ENCODE measurements at regions not wholly inside any gene's neighbourhood (a gene's known extent, or its start where the extent isn't known, plus 50 kb on each side); places are given as distances from the start of the nearest gene placed in this dataset.

DNA sequence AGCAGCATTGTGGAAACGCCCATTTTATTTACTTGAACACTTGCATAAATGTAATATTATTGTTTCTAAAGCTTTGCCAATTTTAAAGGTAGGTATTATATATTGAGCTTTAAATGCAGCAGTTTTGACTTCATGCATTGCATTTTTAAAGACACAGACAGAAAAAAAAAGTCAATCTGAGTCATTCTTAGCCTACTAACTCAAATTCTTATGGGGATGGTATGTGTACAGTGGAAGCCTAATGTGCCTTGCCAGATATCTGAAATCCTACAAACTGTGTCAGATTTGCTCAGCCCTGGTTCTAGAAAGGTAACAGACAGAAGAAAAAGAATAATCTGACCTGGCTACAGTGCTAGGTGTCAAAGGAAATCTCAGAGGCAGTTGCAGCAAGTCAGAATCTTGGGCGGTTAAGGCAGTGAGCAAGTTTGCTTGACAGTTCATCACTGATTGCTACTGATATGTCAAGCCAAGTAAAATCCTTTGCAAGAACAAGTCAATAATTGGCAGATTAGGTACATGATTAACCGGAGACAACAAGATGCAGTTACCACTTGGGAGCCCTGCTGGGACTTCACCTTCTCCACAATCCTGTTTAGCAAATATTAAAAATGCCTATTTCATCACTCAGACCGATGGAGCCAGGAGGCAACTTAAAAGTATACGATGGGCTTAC, 224.8 kb upstream of the WWC1 start:
- Histone ChIP-seq H3K79me2 (no peaks in the 10 kb centered on the region), H3K9me3 (ENCODE audit: low read depth) (no peaks in the 10 kb centered on the region), H3K4me2 (no peak overlapping the region), H3K4me3 (no peak overlapping the region), H3K9me2 (replicated peaks; ENCODE audit: insufficient read depth) (no peaks in the 10 kb centered on the region), H3K36me3 (replicated peaks; ENCODE audit: insufficient read depth, low read depth) (no peaks in the 10 kb centered on the region), H3K27ac (no peak overlapping the region), H3K27me3 (no peaks in the 10 kb centered on the region), H3K4me1 (ENCODE audit: insufficient read depth) (peaks cover 8% of the 10 kb centered on the region), H2AFZ (no peak overlapping the region), H4K20me1 (ENCODE audit: insufficient read depth, poor library complexity, severe bottlenecking) (no peaks in the 10 kb centered on the region)
- DNase-seq (ENCODE audit: low spot score) = no peak
- TF ChIP-seq, protein P1, sequence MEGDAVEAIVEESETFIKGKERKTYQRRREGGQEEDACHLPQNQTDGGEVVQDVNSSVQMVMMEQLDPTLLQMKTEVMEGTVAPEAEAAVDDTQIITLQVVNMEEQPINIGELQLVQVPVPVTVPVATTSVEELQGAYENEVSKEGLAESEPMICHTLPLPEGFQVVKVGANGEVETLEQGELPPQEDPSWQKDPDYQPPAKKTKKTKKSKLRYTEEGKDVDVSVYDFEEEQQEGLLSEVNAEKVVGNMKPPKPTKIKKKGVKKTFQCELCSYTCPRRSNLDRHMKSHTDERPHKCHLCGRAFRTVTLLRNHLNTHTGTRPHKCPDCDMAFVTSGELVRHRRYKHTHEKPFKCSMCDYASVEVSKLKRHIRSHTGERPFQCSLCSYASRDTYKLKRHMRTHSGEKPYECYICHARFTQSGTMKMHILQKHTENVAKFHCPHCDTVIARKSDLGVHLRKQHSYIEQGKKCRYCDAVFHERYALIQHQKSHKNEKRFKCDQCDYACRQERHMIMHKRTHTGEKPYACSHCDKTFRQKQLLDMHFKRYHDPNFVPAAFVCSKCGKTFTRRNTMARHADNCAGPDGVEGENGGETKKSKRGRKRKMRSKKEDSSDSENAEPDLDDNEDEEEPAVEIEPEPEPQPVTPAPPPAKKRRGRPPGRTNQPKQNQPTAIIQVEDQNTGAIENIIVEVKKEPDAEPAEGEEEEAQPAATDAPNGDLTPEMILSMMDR (IDR thresholded peaks at IDR 0.05; ENCODE audit: poor library complexity) = no peak
- no peak for TF ChIP-seq EZH2 (IDR thresholded peaks at IDR 0.05; ENCODE audit: borderline replicate concordance)
- 55% methylated on average over 5 of the region's 5 CpGs for whole genome bisulfite sequencing (ENCODE audit: low lambda C conversion rate, missing lambda C conversion rate)

DNA sequence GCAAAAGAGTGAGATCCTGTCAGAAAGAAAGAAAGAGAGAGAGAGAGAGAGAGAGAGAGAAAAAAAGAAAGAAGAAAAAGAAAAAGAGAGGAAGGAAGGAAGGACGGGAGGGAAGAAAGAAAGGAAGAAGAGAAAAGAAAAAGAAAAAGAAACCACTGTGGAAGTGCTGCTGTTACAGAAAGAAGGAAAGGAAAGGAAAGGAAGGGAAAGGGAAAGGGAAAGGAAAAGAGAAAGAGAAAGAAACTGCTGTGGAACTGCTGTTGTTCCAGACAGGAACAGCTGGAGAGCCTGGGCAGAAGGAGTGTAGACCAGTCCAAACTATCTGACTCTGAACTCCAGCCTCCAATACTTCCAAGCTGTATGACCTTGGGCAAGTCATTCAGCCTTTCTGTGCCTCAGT, 220.7 kb upstream of the WWC1 start:
- WGBS (ENCODE audit: low lambda C conversion rate, missing lambda C conversion rate) = no CpG with 5 or more reads among the region's 1 CpG
- DNase-seq (ENCODE audit: low spot score) = no peak
- H3K4me1 ChIP-seq (ENCODE audit: insufficient read depth) = peaks cover 7% of the 10 kb centered on the region

DNA sequence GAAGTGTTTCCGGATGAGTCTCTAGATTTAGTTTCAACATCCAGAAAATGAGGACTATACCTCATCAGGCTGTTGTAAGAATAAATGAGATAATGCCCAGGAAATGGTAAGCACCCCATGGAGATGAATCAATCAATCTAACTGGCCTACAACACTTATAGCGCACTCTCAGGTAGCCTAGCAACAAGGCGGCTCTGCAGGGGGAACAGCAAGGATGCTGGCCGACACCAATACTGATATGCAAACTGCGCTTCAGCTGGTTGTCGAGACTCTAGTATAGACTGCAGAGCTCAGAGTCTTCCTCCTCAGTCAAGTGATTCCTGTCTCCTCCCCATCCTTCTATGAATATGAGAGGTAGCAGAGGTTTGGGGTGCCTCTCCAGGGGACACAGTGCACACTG, 218.8 kb upstream of the WWC1 start:
- TF ChIP-seq EZH2phosphoT487 (IDR thresholded peaks at IDR 0.05; ENCODE audit: low read depth, severe bottlenecking, unreplicated experiment) (no peak), EZH2 (IDR thresholded peaks at IDR 0.05; ENCODE audit: borderline replicate concordance) (no peak)
- TF ChIP-seq, protein P1 (IDR thresholded peaks at IDR 0.05; ENCODE audit: poor library complexity) = no peak
- H3K27ac ChIP-seq = no peak overlapping the region
- no peaks in the 10 kb centered on the region for H4K20me1 ChIP-seq (ENCODE audit: insufficient read depth, poor library complexity, severe bottlenecking)
- no peaks in the 10 kb centered on the region for H3K9me2 ChIP-seq (replicated peaks; ENCODE audit: insufficient read depth)
- no peaks in the 10 kb centered on the region for H3K27me3 ChIP-seq
- DNase-seq (ENCODE audit: low spot score) = no peak
- H3K79me2 ChIP-seq = no peaks in the 10 kb centered on the region
- H3K36me3 ChIP-seq (replicated peaks; ENCODE audit: insufficient read depth, low read depth) = no peaks in the 10 kb centered on the region
- no peaks in the 10 kb centered on the region for H3K9me3 ChIP-seq (ENCODE audit: low read depth)
- no peak overlapping the region for H3K4me3 ChIP-seq
- 86% methylated on average over 6 of the region's 6 CpGs for WGBS (ENCODE audit: low lambda C conversion rate, missing lambda C conversion rate)
- no peak overlapping the region for H2AFZ ChIP-seq
- no peaks in the 10 kb centered on the region for H3K4me1 ChIP-seq (ENCODE audit: insufficient read depth)
- H3K4me2 ChIP-seq = no peak overlapping the region

More for the DNA sequence above, 220.7 kb upstream of the WWC1 start:
- H3K9me2 ChIP-seq (replicated peaks; ENCODE audit: insufficient read depth) = no peaks in the 10 kb centered on the region
- no peaks in the 10 kb centered on the region for H3K79me2 ChIP-seq
- H3K4me3 ChIP-seq = no peak overlapping the region
- TF ChIP-seq EZH2phosphoT487 (IDR thresholded peaks at IDR 0.05; ENCODE audit: low read depth, severe bottlenecking, unreplicated experiment) (no peak), EZH2 (IDR thresholded peaks at IDR 0.05; ENCODE audit: borderline replicate concordance) (no peak)
- TF ChIP-seq, protein P1 (IDR thresholded peaks at IDR 0.05; ENCODE audit: poor library complexity) = no peak
- H3K9me3 ChIP-seq (ENCODE audit: low read depth) = no peaks in the 10 kb centered on the region
- no peak overlapping the region for H2AFZ ChIP-seq
- H4K20me1 ChIP-seq (ENCODE audit: insufficient read depth, poor library complexity, severe bottlenecking) = no peaks in the 10 kb centered on the region
- no peak overlapping the region for H3K27ac ChIP-seq
- no peak overlapping the region for H3K4me2 ChIP-seq
- H3K36me3 ChIP-seq (replicated peaks; ENCODE audit: insufficient read depth, low read depth) = no peaks in the 10 kb centered on the region
- no peaks in the 10 kb centered on the region for H3K27me3 ChIP-seq

All from hepatocyte (in vitro differentiated cells).